Dedifferentiated amniotic fluid mesenchymal stem cell (primary cell): ENCODE measurements at regions not wholly inside any gene's neighbourhood (a gene's known extent, or its start where the extent isn't known, plus 50 kb on each side); places are given as distances from the start of the nearest gene placed in this dataset.

Experiments
- DNase-seq: peaks from one replicate; pipeline ENCODE4 v3.0.0-alpha.2; 2016; ENCODE audit errors: extremely low spot score

DNA sequence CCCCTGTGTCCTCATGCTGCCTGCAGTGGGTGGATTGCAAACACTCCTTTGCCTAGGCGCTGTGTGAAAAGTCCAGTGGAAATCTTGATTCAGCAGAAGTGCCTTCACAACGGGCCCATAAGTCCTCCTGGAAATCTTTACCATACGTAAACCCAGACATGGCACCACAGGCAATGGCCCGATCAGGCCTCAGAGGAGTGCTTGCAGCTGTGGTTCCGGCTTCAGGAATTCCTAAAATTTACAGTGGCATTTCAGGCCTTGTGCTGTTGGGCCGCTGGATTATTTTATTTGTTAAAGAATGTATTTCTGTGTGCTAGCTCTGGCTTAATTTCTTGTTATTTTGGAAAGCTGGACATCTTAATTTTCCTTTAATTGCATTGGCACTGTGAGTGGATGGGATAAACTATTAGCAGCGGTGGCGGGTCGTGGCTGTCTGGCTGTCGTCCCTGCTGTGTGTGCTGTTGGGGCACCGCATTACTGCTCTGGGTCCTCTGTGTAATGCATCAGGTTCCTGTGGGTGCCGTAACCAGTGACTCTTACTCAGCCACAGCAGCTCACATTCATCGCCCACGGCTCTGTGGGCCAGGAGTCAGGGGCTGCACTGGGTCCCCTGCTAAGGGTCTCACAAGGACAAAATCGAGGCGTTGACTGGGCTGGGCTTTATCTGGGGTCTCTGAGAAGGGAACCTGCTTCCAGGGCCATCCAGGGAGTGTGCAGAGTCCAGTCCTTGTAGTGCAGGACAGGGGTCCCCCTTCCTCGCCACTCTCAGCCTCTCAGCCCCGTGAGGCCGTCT is 73.1 kb downstream of the RTP5 start:
- DNase-seq, result no peak

DNA sequence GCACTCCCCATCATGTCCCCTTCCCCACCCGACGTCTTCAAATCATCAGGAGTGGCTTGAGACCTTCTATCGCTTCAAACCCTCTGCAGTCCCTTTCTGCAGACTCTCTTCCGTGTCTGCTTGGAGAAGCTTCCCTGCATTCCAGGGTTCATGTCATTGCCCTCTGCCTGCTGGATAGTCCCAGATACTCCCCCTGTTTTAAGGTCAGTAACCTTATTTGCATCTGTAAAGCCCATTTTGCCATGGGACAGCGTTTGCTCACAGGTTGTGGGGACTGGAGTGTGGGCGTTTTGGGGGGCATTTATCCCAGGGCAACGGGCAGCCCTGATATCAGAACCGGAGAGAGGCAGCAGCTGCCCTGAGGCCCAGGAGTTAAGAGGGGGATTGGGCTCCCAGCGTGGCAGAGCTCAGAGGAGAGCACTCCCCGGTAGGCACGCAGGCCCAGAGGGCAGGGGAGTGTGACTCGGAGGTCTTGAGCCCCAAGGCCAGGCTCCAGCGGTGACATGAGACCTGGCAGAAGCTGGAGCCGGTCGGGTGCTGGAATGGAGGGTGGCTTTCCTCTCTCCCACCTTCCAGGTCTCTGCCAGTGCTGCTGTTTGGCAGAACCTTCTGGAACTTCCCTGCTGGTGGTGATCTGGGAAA is 73.8 kb downstream of the RTP5 start:
- DNase-seq, result no peak

- DNase-seq, result no peak
These were observed 74.5 kb downstream of the RTP5 start for GRCh38 chr2:241943961-241944575.

DNA sequence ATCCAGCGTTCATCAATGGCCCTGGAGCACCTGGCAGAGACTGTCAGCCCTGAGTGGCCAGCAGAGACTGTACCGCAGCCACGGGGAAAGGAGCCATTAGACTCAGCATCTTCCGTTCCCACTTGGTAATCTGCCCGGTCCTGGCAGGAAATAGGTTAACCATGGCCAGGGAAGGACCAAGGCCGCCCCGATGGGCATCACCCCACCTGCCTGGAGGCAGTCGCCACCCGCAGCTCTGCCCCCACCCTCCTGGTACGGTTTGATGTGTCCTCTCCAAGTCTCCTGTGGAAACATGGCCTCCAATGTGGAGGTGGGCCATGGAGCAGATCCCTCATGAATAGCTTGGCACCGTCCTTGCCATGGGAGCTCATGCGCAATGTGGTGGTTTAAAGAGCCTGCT is 75.3 kb downstream of the RTP5 start:
- DNase-seq, result no peak

DNA sequence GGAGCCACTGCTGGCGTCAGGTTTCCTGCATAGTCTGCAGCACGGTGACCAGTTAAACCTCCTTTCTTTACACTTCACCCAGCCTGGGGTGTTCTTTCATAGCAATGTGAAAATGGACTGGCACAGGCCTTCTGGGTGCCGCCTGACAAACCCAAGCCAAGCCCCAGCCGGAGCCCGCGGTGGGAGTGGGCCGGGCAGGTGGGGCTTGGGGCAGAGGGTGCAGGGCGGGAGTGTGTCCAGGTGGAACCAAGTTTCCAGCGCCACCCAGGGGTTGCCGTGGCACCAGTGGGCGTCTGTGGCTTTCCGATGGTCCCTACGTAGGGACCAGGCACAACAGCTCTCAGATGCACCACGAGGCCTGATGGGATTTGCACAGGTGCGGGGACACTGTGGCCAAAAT is 75.8 kb downstream of the RTP5 start:
- no peak for DNase-seq

DNA sequence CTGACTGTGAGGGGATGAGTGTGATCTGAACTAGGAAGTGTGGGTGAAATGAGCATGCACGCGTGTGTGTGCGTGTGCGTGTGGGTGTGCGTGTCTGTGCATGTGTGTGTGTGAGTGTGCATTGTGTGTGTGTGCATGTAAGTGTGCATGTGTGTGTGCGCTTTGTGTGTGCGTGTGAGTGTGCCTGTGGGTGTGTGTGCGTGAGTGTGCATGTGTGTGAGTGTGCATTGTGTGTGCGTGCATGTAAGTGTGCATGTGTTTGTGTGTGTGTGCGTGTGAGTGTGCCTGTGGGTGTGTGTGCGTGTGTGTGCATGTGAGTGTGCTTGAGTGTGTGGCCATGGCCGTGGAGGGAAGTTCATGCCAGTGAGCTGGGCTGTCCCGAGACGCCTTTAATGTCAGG is 76.3 kb downstream of the RTP5 start:
- DNase-seq, result no peak

- no peak for DNase-seq
These were observed 76.9 kb downstream of the RTP5 start for GRCh38 chr2:241946306-241947003.

DNA sequence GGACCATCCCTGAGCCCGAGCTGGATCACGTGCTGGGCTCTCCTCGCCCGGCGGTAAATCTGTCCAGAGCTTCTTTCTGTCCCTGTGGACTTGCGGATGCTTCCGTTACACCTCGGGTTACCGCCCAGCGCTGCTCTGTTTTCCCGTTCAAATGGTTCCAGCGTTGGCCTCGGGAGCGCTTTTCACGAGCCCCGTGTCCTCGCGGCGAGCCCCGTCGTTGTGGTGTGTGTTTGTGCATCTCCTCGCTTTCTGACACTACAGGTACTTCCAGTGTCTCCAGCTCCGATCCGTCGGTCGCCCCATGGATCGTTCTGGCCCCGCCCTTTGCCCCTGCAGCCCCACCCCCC is 77.4 kb downstream of the RTP5 start:
- no peak for DNase-seq

GRCh38 chr2:241947401-241947800 is 77.9 kb downstream of the RTP5 start:
- no peak for DNase-seq

GRCh38 chr2:241947876-241948275 is 78.3 kb downstream of the RTP5 start:
- no peak for DNase-seq

GRCh38 chr2:241948299-241948897 is 78.9 kb downstream of the RTP5 start:
- DNase-seq, result no peak

DNA sequence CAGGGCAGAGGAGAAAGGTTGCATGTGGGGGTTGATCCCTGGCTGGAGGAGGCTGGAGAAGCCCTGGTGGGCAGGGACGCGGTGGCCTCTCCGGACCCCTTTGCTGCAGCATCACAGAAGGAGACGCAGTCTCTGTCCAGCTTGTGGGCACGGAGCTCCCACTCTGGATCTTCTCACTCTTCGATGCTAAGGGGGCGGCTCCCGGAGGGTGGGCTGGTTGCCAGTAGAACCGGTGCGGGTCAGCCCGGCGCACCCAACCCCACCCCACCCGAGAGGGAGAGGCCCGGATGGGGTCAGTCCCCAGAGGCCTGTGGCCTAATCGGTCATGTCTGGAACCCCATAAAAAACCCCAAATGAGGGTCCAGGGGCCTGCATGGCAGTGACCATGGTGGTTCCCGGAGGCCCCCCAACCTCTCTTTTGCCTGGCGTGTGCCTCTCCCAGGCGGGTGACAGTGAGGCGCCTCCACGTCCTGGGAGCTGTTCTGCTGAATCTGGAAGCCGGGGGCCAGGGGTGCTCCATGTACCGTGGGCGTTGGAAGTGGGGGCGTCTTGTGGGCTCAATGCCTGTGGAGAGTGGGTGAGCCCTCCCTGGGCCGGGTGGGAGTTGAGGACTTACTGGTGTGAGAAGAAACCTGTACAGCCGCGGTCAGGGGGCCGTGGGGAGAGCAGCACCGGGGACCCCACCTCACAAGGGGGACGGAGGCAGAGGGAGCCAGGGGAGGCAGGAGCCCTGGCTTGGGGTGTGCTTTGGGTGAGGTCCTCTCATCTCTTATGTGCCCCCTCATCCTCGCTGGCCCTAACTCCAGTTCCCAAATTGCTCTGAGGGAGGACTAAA is 79.6 kb downstream of the RTP5 start:
- no peak for DNase-seq

DNA sequence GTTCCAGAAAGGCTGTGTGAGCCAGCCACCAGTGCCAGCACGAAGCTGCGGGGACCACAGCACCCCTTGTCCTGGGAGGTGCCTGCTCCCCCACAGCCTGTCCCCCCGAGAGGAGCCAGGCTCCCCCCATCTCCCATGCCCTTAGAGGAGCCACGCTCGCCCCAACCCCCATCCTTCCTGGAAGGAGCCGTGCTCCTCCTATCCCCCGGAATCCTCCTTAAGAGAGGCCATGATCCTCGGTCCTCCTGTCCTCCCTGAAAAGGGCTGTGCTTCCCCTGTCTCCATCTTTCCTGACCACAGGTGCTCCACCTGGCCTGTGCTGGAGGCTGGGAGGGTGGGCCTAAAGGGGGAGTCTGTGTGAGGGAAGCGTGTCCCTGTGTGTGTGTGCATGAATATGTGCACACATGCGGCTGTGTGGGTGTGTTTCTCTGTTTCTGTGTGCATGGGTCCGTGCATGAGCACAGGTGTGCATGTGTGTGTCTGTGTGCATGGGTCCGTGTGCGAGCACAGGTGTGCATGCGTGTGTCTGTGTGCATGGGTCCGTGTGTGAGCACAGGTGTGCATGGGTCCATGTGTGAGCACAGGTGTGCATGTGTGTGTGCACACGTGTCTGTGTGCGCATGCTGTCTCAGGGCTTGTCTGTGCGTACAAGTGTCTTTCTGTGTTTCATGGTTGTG is 80.3 kb downstream of the RTP5 start:
- DNase-seq, result no peak

DNA sequence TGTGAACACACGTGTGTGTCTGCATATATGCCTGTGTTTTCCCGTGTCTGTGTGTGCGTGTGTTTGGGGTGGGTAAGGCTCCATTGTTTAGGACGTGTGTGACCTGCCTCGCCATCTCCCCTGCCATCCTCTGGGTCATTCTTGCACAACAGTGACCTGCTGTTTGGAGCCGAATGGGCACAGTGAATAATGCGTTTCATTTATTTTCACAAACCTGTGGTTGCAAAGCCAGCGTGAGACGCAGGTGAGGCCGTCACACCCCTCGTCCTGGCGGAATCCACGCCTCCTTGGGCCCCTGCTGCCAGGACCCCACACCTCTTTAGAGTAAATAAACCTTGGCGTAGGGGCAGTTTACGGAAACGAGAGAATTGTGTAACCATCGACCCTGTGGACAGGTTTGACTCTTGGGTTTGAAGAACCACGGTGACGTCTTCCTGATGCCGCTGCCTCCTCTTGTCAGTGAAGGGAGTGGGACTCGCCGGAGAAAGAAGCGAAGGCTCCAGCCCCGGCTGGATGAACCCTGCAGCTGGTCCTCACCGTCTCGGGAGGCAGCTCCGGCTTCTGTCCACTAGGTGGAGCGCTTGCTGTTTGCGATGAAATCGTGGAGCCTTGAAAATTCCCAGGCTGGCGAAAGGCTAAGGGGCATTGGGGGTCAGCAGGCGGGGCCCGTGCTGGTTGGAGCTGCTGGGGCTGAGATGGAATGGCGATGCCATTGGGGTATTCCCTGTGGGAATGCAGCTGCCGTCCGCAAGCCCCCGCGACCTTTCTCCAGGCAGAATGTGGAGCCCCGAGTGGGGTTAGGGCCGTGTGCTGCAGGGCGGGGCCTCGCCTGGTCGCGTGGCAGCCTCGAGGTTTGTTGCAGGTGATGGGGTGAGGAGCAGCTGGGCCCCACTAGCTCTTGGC is 81.1 kb downstream of the RTP5 start:
- DNase-seq, result peak; percentile 68

DNA sequence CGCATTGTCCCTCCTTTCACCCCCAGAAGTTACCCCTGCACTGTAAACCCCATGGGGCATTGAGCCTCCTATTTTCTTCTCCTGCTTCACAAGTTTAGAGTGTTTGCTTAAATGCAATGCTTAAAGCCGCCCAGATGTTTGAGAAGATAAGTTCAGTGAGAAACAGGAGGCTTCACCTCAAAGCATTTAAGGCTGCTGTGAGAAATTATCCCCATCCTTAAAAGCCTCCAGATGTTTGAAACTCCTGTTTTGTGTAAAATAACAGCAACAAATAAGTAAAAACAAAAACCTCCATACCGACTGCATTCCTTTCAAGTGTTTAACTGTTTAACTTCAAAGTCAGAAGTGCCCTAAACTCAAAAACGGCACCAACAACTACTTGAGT is 81.8 kb downstream of the RTP5 start:
- DNase-seq, result no peak

DNA sequence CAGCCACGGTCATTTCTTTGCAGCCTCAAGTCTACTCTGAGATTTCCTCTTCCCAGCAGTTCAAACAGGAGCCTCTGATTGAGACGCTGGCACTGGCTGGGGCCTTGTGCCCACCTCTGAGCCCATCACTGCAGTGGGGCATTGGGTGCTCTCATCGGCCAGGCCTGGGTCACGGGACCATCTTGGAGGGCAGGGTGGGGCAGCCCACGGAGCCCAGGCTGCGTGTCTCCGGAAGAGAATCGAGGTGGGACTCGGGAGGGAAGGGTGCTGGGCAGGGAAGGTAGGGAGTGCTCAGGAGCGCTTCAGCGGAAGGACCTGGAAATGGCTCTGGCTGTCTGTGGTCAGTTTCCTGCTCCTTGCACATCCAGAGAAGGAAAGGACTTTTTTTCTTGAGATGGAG is 82.4 kb downstream of the RTP5 start:
- DNase-seq, result no peak

DNA sequence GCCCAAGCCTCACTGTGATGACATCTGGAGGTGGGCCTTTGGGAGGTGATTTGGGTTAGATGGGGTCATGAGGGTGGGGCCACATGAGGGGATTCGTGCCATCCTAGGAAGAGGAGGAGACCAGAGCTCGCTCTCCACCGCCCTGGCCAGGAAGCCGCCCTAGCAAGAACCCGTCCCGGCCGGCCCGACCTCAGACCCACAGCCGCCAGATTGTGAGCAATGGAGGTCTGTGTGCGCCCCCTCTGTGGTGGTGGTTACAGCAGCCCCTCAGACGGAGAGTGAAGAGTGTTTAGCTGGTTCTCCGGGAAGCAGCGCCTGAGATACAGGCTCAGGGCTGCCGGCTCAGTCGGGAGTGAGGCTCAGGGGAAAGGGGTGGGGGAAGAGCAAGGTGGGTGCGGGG is 83.3 kb downstream of the RTP5 start:
- no peak for DNase-seq

GRCh38 chr2:241953324-241953928 is 83.9 kb downstream of the RTP5 start:
- no peak for DNase-seq

- DNase-seq, result no peak
These were observed 87.1 kb downstream of the RTP5 start for GRCh38 chr2:241956521-241957110.
